Naive thymus-derived CD8-positive, alpha-beta T cell (primary cell): ENCODE measurements at regions not wholly inside any gene's neighbourhood (a gene's known extent, or its start where the extent isn't known, plus 50 kb on each side); places are given as distances from the start of the nearest gene placed in this dataset.

Experiments used
- ATAC-seq, 2 donors: fragments of 150-1000 bp; cut with Tn5 transposase in 1 of 2; sonication (Bioruptor Pico), chemical (Tn5 transposase) in 1 of 2; 1 replicate in 1 of 2; 2 replicates in 1 of 2; pipeline ENCODE4 v1.10.0; 2021; ENCODE audit warnings: mild to moderate bottlenecking in 2 of 2, moderate library complexity in 2 of 2
- POLR2A ChIA-PET: fragments of 350-600 bp; sonication (Branson Sonifier 250); formaldehyde crosslinking; loops from one replicate; lab custom pipeline; 2021; ENCODE audit warnings: antibody characterized with exemption; lab: Charles Lee
- DNase-seq, 10 donors: peaks; one replicate each; pipeline versions ENCODE4 v3.0.0 to v3.0.0-alpha.2; 2020 to 2022
- H3K27ac Mint-ChIP-seq, 10 donors: one replicate each; pipeline ENCODE4 v1.8.0; 2020 to 2022; ENCODE audit warnings: mild to moderate bottlenecking in 10 of 10, mixed read lengths in 10 of 10, moderate library complexity in 4 of 10, inconsistent platforms in 1 of 10
- H3K27me3 Mint-ChIP-seq, 5 donors: one replicate each; pipeline ENCODE4 v1.8.0; 2021 to 2022; ENCODE audit warnings: mixed read lengths in 5 of 5
- H3K36me3 Mint-ChIP-seq, 3 donors: one replicate each; pipeline ENCODE4 v1.8.0; 2020 to 2022; ENCODE audit warnings: mixed read lengths in 3 of 3, mild to moderate bottlenecking in 2 of 3, inconsistent platforms in 1 of 3
- H3K4me1 Mint-ChIP-seq, 4 donors: one replicate each; pipeline ENCODE4 v1.8.0; 2021 to 2022; ENCODE audit warnings: mixed read lengths in 4 of 4
- H3K4me3 Mint-ChIP-seq, 10 donors: one replicate each; pipeline ENCODE4 v1.8.0; 2020 to 2022; ENCODE audit warnings: mild to moderate bottlenecking in 10 of 10, mixed read lengths in 10 of 10, moderate library complexity in 6 of 10, inconsistent platforms in 1 of 10
- H3K9me3 Mint-ChIP-seq, 9 donors: one replicate each; pipeline ENCODE4 v1.8.0; 2020 to 2022; ENCODE audit warnings: mixed read lengths in 9 of 9, mild to moderate bottlenecking in 3 of 9, inconsistent platforms in 1 of 9, moderate library complexity in 1 of 9

GRCh38 chr2:193538061-193538460 is 1343.3 kb upstream of the TMEFF2 start:
- Mint-ChIP-seq H3K27me3 (peaks cover 0 to 2% (median 0%) of the 10 kb centered on the region in 5 donors), H3K4me3 (no peak overlapping the region), H3K4me1 (no peaks in the 10 kb centered on the region), H3K27ac (no peak overlapping the region), H3K36me3 (no peaks in the 10 kb centered on the region), H3K9me3 (peaks cover 0 to 4% (median 0%) of the 10 kb centered on the region in 9 donors)
- ATAC-seq (no peak), DNase-seq (no peak)
- POLR2A ChIA-PET: no interaction called here

GRCh38 chr2:193537531-193537930 is 1342.8 kb upstream of the TMEFF2 start:
- no peak for ATAC-seq
- POLR2A ChIA-PET: no interaction called here
- peaks cover 0 to under 1% (median 0%) of the 10 kb centered on the region in 5 donors for H3K27me3 Mint-ChIP-seq
- peaks cover 0 to 4% (median 0%) of the 10 kb centered on the region in 9 donors for H3K9me3 Mint-ChIP-seq
- H3K27ac Mint-ChIP-seq: no peak overlapping the region
- H3K36me3 Mint-ChIP-seq: no peaks in the 10 kb centered on the region
- DNase-seq: no peak
- H3K4me1 Mint-ChIP-seq: no peaks in the 10 kb centered on the region
- H3K4me3 Mint-ChIP-seq: no peak overlapping the region

- peaks cover 0 to 9% (median 0%) of the 10 kb centered on the region in 9 donors for H3K9me3 Mint-ChIP-seq
- H3K27me3 Mint-ChIP-seq: no peaks in the 10 kb centered on the region
- no peaks in the 10 kb centered on the region for H3K36me3 Mint-ChIP-seq
- H3K4me3 Mint-ChIP-seq: no peak overlapping the region
- peaks cover 2 to 12% (median 4%) of the 10 kb centered on the region in 4 donors for H3K4me1 Mint-ChIP-seq
- ATAC-seq: peak in 1 of 2 donors; percentile 30
- no peak overlapping the region for H3K27ac Mint-ChIP-seq
- POLR2A ChIA-PET: no interaction called here
- DNase-seq: no peak
These were observed 1333.7 kb upstream of the TMEFF2 start for GRCh38 chr2:193528458-193528857.

- no peak for ATAC-seq
- Mint-ChIP-seq H3K36me3 (no peaks in the 10 kb centered on the region), H3K4me1 (peaks cover 2 to 12% (median 4%) of the 10 kb centered on the region in 4 donors), H3K27me3 (no peaks in the 10 kb centered on the region), H3K9me3 (peaks cover 0 to 9% (median 0%) of the 10 kb centered on the region in 9 donors), H3K4me3 (no peak overlapping the region), H3K27ac (no peak overlapping the region)
- POLR2A ChIA-PET: no interaction called here
- DNase-seq: no peak
These were observed 1332.4 kb upstream of the TMEFF2 start for GRCh38 chr2:193527146-193527545.

DNA sequence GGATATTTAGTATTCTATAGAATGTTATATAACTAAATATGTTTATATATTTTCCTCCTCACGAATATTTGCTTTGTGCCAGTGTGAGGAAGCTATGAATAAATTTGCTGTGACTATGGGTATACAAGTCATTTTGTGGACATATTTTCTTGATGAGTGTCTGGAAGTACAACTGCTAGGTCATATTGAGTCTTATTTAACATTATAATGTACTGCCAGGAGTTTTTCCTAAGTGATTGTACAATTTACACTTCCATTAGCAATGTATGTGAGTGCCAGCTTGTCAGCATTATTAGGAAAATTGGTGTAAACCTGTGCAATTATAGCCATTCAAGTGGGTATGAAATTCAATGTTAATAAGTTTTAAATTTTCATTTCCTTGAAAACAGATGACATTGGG is 1328.9 kb upstream of the TMEFF2 start:
- no peaks in the 10 kb centered on the region for H3K27me3 Mint-ChIP-seq
- POLR2A ChIA-PET: no interaction called here
- no peaks in the 10 kb centered on the region for H3K36me3 Mint-ChIP-seq
- DNase-seq (no peak), ATAC-seq (no peak)
- peaks cover 2 to 10% (median 3%) of the 10 kb centered on the region in 4 donors for H3K4me1 Mint-ChIP-seq
- H3K4me3 Mint-ChIP-seq: no peak overlapping the region
- H3K9me3 Mint-ChIP-seq: peaks cover 0 to 7% (median 0%) of the 10 kb centered on the region in 9 donors
- H3K27ac Mint-ChIP-seq: no peak overlapping the region

- no peak overlapping the region for H3K27ac Mint-ChIP-seq
- H3K36me3 Mint-ChIP-seq: no peaks in the 10 kb centered on the region
- H3K4me3 Mint-ChIP-seq: no peak overlapping the region
- no peak for ATAC-seq
- DNase-seq: no peak
- no peaks in the 10 kb centered on the region for H3K4me1 Mint-ChIP-seq
- peaks cover 0 to 17% (median 2%) of the 10 kb centered on the region in 9 donors for H3K9me3 Mint-ChIP-seq
- no peaks in the 10 kb centered on the region for H3K27me3 Mint-ChIP-seq
- POLR2A ChIA-PET: no interaction called here
These were observed 1326.8 kb upstream of the TMEFF2 start for GRCh38 chr2:193521523-193521922.

DNA sequence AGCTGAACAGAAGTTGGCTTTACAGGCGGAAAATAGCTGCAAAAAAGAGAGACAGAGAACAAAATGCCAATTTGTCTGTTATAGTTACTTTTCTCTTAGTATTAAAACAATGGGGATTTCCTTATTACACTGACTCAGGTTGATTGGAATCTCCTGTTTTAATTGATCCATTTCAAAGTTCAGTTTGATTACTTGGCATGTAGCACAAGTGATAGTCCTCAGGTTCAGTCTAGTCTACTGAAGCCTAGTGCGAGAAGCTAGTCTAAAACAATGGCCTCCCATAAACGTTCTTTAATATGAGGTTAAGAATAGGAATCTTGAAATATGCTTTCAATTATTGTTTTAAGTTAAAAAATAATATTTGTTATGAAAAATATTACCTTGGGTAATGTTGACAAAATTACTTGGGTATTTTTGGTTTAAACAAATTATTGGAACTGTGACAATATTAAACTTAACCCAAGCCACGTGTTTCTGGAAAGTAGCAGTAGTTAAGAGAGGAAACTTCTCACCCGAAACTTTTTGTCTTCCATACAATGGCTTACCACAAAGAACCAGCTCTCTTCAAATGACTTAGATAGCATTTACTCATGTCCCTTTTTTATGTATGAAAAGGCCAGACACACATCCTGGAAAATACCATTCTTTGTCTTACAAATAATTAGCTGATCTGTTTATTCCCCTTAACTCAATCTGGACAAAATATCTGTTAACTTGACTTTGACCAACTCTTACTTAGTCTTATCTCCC is 1326.2 kb upstream of the TMEFF2 start:
- no peak overlapping the region for H3K27ac Mint-ChIP-seq
- peaks cover 0 to 18% (median 3%) of the 10 kb centered on the region in 9 donors for H3K9me3 Mint-ChIP-seq
- no peaks in the 10 kb centered on the region for H3K4me1 Mint-ChIP-seq
- DNase-seq: no peak
- H3K27me3 Mint-ChIP-seq: no peaks in the 10 kb centered on the region
- ATAC-seq: no peak
- H3K4me3 Mint-ChIP-seq: no peak overlapping the region
- no peaks in the 10 kb centered on the region for H3K36me3 Mint-ChIP-seq
- POLR2A ChIA-PET: no interaction called here

DNA sequence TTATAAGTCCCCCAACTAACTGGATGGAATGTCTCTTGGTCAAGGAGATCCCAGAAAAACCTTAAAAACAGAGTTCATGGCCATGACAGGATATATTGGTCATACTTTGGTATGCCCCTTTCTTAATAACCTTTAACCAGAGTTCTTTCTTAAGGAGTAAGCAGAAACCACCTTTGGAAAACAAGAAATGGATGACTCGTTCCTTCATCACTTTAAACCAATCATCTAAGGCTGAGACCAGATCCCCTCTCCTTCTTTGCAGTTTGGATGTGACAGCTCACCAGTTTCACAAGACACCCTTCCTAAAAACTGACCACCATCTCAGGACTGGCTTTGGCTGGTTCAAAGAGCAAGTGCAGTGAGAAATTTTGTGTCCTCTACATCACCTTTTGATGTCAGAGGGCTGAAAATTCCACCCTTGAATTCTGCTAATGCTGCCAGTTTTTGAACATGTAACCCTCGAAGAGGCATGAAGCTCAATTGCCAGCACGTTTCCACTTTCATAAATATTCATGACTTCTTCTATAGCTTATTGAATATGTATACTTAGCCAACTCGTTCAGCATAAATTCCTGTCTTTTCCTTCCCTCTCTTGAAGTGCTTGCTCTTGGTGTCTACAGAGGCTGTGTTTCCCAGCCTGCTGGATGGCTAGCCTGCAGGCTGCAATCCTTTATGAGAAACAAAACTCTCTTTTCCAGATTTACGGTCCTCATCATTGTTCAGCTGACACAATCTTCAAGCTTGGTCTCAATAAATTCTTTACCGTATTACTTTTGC is 1323.5 kb upstream of the TMEFF2 start:
- ATAC-seq (no peak), DNase-seq (no peak)
- H3K36me3 Mint-ChIP-seq: no peaks in the 10 kb centered on the region
- H3K9me3 Mint-ChIP-seq: peaks cover 0 to 18% (median 3%) of the 10 kb centered on the region in 9 donors
- H3K27ac Mint-ChIP-seq: peak overlapping the region in 1 of 10 donors; percentile 11
- POLR2A ChIA-PET: no interaction called here
- no peaks in the 10 kb centered on the region for H3K4me1 Mint-ChIP-seq
- H3K4me3 Mint-ChIP-seq: no peak overlapping the region
- peaks cover 0 to 3% (median 0%) of the 10 kb centered on the region in 5 donors for H3K27me3 Mint-ChIP-seq

GRCh38 chr2:193517615-193518014 is 1322.9 kb upstream of the TMEFF2 start:
- Mint-ChIP-seq H3K36me3 (no peaks in the 10 kb centered on the region), H3K4me1 (no peaks in the 10 kb centered on the region), H3K4me3 (no peak overlapping the region), H3K9me3 (peaks cover 0 to 18% (median 3%) of the 10 kb centered on the region in 9 donors), H3K27me3 (peaks cover 0 to 3% (median 0%) of the 10 kb centered on the region in 5 donors), H3K27ac (no peak overlapping the region)
- ATAC-seq (no peak), DNase-seq (no peak)
- POLR2A ChIA-PET: no interaction called here

GRCh38 chr2:193506035-193506434 is 1311.3 kb upstream of the TMEFF2 start:
- ATAC-seq: no peak
- Mint-ChIP-seq H3K4me1 (no peaks in the 10 kb centered on the region), H3K27ac (no peak overlapping the region)

DNA sequence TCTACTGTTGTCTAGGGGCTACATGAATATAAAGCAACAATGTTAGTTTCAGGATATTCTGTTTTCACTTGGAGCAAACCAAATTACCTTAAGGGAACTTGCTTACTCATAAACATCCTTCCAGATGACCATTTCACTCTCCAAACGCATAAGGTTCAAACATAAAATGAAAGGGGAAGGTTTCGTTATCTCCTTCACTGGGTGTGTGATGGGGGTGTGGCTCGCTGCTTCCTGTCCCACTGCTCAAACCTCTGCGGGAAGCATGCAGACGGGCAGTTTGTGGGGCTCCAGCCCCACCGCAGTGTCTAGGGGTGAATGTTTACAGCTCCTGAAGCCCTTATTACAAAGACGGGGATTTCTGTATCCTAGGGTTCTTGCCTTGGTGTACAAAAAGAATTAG is 1310.9 kb upstream of the TMEFF2 start:
- ATAC-seq (no peak), DNase-seq (no peak)
- Mint-ChIP-seq H3K27ac (no peak overlapping the region), H3K27me3 (no peaks in the 10 kb centered on the region), H3K4me1 (no peaks in the 10 kb centered on the region), H3K4me3 (no peak overlapping the region), H3K9me3 (no peaks in the 10 kb centered on the region), H3K36me3 (no peaks in the 10 kb centered on the region)
- POLR2A ChIA-PET: no interaction called here

More at GRCh38 chr2:193506035-193506434, 1311.3 kb upstream of the TMEFF2 start:
- no peaks in the 10 kb centered on the region for H3K9me3 Mint-ChIP-seq
- H3K36me3 Mint-ChIP-seq: no peaks in the 10 kb centered on the region
- no peak overlapping the region for H3K4me3 Mint-ChIP-seq
- H3K27me3 Mint-ChIP-seq: no peaks in the 10 kb centered on the region
- no peak for DNase-seq
- POLR2A ChIA-PET: no interaction called here

DNA sequence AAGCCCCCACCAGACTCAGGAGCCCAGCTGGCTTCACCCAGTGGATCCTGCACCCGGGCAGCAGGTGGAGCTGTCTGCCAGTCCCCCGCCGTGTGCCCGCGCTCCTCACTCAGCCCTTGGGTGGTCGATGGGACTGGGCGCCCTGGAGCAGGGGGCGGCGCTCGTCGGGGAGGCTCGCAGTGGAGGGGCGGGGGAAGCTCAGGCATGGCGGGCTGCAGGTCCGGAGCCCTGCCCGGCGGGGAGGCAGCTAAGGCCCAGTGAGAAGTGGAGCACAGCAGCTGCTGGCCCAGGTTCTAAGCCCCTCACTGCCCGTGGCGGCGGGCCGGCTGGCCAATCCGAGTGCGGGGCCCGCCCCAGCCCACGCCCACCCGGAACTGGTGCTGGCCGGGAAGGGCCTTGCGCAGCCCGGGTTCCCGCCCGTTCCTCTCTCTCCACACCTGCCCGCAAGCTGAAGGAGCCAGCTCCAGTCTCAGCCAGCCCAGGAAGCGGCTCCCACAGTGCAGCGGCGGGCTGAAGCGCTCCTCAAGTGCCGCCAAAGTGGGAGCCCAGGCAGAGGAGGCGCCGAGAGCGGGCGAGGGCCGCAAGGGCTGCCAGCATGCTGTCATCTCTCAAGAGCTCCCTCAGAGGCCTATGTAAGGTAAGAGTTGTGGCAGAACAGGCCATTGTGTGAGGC is 1307.8 kb upstream of the TMEFF2 start:
- Mint-ChIP-seq H3K27ac (no peak overlapping the region), H3K36me3 (no peaks in the 10 kb centered on the region), H3K9me3 (no peaks in the 10 kb centered on the region), H3K27me3 (no peaks in the 10 kb centered on the region), H3K4me3 (no peak overlapping the region), H3K4me1 (no peaks in the 10 kb centered on the region)
- ATAC-seq: no peak
- POLR2A ChIA-PET: no interaction called here
- DNase-seq: no peak

DNA sequence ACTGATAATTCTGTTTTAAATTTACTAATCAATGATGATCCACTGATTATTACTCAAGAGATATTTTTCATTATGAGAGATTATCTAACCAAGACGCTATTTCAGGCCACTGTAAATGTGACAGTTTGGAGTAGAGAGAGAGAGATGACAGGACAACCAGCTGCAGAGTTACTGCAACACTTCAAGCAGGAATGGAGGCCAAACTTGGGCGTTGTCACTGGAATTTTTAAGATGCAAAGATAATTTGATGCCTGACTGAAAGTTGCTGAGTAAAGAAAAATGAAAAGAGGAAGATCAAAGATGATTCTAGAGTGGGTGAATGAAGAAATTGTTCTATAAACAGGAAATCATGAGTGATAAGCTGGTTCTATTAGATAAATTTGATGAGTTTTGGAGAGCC is 1302.1 kb upstream of the TMEFF2 start:
- DNase-seq (no peak), ATAC-seq (no peak)
- H3K4me3 Mint-ChIP-seq: no peak overlapping the region
- no peaks in the 10 kb centered on the region for H3K27me3 Mint-ChIP-seq
- H3K27ac Mint-ChIP-seq: no peak overlapping the region
- no peaks in the 10 kb centered on the region for H3K36me3 Mint-ChIP-seq
- POLR2A ChIA-PET: no interaction called here
- H3K9me3 Mint-ChIP-seq: no peaks in the 10 kb centered on the region
- peaks cover 0 to 2% (median 0%) of the 10 kb centered on the region in 4 donors for H3K4me1 Mint-ChIP-seq
